HUDEP-2 (cell line): ENCODE measurements at regions not wholly inside any gene's neighbourhood (a gene's known extent, or its start where the extent isn't known, plus 50 kb on each side); places are given as distances from the start of the nearest gene placed in this dataset.
"Not testable (repeated sequence)": the region's sequence is repeated elsewhere in the genome, so short reads cannot be mapped to it uniquely, and the experiment has no call there.

Experiments used
- DNase-seq, 76 experiments: peaks; one replicate each; lab custom pipeline; 2025; ENCODE audit not compliant: unreplicated experiment in 76 of 76; lab: John Stamatoyannopoulos, UW

- not testable (repeated sequence) for DNase-seq
Measured at GRCh38 chr16:33710696-33711087, 251.3 kb downstream of the TP53TG3F start.

DNA sequence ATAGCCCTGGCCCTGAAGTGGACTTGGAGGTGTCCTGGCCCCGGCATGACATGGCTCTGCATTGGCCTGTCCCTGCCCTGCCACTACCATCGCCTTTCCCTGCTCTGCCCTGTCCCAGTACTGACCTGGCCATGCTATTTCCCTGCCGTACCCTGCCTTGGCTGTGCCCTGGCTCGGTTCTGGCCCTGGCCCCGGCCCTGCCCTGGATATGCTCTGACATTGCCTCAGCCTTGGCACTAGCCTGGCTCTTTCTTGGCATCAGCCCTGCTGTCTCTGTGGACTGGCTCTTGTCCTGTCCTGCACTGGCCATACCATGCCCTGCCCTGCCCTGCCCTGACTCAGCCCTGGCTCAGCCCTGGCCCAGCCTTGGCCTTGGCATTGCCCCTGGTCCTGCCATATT is 252.2 kb downstream of the TP53TG3F start:
- DNase-seq: not testable (repeated sequence)

GRCh38 chr16:33712308-33712707 is 252.9 kb downstream of the TP53TG3F start:
- not testable (repeated sequence) for DNase-seq

DNA sequence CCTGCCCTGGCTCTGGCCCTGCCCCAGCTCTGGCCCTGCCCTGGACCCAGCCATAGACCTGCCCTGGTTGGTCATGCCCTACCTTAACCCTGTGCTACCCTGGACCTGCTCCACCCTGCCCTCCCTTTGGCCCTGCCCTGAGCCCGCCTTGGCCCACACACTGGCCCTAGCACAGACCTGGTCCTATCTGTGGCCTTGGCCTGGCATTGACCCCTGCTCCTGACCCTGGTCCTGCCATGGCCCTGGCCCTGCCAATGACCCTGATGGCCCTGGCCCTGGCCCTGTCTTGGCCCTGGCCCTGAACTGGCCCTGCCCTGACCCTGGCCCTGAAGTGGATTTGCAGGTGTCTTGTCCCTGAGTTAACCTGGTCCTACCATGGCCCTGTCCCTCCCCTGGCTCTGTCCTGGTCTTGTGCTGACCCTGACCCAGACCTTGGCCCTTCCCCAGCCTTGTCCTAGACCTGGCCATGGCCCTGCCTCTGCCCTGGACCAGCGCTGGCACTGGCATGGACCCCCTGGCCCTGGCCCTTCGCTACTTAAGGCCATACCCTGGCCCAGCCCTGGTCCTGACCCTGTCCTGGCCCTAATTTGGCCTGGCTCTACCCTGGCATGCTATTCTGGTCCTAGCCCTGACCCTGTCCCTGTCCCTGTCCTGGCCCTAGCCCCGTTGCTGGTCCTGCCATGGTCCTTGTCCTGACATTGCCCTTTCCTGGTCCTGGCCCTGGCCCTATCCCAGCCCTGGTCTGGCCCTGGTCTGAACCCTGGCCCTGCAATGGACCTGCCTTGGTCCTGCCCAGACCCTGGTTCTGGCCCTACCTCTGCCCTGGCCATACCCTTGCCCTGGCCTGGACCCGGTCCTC is 253.7 kb downstream of the TP53TG3F start:
- not testable (repeated sequence) for DNase-seq

GRCh38 chr16:33713710-33714538 is 254.5 kb downstream of the TP53TG3F start:
- not testable (repeated sequence) for DNase-seq

- not testable (repeated sequence) for DNase-seq
Measured at GRCh38 chr16:33731167-33731566, 271.8 kb downstream of the TP53TG3F start.

GRCh38 chr16:33734650-33735049 is 275.2 kb downstream of the TP53TG3F start:
- DNase-seq: not testable (repeated sequence)

DNA sequence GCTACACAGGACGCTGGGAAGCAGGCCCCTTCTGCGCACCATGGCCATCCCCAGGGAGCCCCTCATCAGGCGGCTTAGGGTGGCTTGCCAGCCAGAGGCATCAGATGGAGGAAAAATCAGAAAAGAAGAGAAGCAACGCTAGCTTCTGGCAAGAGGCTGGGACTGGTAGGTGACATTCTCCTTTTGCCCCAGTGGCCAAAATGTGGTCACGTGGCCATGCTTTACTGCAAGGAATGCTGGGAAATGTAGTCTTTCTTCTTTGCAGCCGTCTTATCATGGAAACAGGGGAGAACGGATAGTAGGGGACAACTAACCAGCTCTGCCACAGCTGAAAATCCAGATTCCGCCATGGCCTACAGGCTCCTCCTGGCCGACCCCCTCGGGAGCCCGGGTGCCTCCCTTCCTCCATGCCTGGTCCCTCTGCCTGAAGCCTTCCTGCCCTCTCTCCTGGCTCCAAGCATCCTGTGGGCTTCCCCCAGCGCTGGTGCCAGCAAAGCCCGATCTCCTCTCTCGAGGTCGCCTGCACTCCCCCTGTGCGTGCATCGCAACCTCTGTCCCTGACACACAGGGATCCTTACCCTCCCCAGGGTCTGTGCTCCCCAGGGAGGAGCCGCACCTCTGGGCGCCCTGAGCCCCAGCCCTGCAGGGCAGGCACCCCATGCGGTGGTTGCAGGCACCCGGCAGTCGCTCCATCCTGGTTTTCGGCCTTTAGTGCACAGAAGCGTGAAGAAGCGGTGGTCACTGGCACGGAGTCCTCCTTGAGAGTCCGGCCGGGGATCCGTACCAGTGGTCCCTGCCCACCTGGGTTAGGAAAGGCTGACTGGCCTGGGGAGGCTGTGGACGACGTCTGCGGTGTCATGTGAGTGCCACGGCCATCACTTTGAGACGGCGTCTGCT is 307.7 kb downstream of the TP53TG3F start:
- DNase-seq: not testable (repeated sequence)

GRCh38 chr16:33768710-33769109 is 309.3 kb downstream of the TP53TG3F start:
- not testable (repeated sequence) for DNase-seq

DNA sequence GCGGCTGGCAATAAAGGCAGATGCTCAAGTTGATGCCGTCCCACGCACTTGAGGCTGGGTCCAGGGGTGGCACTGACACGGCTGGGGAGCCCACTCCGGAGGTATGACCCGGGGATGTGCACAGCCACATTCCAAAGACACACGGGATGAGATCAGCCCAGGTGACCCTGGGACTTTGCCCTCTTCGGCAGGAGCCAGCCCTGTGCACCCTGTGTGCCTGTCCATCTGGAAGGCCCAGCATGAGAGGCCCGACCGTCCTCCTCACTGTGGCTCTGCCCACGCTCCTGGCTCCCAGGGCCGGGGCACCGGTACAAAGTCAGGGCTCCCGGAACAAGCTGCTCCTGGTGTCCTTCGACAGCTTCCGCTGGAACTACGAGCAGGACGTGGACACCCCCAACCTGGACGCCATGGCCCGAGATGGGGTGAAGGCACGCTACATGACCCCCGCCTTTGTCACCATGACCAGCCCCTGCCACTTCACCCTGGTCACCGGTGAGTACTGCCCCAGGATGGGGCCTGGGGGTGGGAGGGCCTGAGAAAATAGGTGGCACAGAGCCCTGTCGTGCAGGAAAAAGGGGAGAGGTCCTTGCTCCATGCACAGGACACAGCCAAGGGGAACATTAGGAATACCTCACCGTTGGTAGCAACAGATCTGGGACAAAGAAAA is 309.9 kb downstream of the TP53TG3F start:
- DNase-seq: not testable (repeated sequence)

DNA sequence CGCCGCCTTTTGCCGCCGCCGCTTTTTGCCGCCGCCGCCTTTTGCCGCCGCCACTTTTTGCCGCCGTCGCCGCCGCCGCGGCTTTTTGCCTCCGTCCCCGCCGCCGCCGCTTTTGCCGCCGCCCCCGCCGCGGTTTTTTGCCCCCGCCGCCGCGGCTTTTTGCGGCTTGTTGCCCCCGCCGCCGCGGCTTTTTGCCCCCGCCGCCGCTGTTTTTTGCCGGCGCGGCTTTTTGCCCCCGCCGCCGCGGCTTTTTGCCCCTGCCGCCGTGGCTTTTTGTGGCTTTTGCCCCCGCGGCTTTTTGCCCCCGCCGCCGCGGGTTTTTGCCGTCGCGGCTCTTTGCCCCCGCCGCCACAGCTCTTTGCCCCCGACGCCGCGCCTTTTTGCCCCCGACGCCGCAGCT is 311.1 kb downstream of the TP53TG3F start:
- not testable (repeated sequence) for DNase-seq

DNA sequence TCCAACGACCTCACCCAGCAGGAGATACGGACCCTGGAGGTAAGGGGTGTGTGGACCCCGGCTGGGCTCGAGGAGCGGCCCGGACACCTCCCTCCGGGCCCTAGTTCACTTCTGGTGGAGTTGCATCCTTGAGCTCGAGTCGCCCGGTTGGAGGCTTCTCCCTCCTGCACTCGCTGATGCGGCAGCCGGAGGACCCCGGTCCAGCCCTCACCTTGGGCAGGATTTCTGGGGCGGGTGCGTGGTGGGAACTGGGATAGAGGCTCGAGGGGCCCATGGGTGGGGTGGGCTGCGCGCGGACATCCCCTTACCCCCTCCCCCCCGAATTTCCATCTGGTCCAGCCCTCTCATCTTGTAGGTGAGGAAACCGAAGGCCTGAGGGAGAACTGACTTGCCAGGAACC is 311.8 kb downstream of the TP53TG3F start:
- not testable (repeated sequence) for DNase-seq

DNA sequence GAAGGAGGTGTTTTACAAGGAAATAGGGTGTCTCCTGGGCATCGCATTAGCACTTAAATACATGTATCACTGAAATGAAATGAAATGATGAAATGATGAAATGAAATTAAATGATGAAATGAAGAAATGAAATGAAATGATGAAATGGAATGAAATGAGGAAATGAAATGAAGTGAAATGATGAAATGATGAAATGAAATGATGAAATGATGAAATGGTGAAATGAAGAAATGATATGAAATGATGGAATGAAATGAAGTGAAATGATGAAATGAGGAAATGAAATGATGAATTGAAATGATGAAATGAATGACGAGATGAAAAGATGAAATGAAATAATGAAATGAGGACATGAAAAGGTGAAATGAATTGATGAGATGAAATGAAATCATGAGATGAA is 314.6 kb downstream of the TP53TG3F start:
- DNase-seq: not testable (repeated sequence)

DNA sequence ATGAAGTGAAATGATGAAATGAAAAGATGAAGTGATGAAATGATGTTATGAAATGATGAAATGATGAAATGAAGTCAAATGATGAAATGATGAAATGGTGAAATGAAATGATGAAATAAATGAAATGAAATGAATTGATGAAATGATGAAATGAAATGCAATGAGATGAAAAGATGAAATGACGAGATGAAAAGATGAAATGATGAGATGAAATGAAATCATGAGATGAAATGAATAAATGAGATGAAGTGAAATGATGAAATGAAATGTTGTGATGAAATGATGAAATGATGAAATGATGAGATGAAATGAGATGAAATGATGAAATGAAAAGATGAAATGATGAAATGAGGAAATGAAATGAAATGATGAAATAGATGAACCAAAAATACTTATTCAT is 315.3 kb downstream of the TP53TG3F start:
- DNase-seq: not testable (repeated sequence)

GRCh38 chr16:33816328-33816944 is 357.0 kb downstream of the TP53TG3F start:
- not testable (repeated sequence) for DNase-seq

GRCh38 chr16:33824736-33825135 is 365.3 kb downstream of the TP53TG3F start:
- DNase-seq: not testable (repeated sequence)

GRCh38 chr16:33827522-33827921 is 368.1 kb downstream of the TP53TG3F start:
- DNase-seq: not testable (repeated sequence)

- DNase-seq: not testable (repeated sequence)
Measured at GRCh38 chr16:33839157-33839556, 379.7 kb downstream of the TP53TG3F start.

GRCh38 chr16:33844533-33844932 is 385.1 kb downstream of the TP53TG3F start:
- DNase-seq: peak in 2 of 76 experiments; percentile 0 to 3
